Mesendoderm (in vitro differentiated cells): ENCODE measurements at regions not wholly inside any gene's neighbourhood (a gene's known extent, or its start where the extent isn't known, plus 50 kb on each side); places are given as distances from the start of the nearest gene placed in this dataset.
"Not testable (repeated sequence)": the region's sequence is repeated elsewhere in the genome, so short reads cannot be mapped to it uniquely, and the experiment has no call there.

Source experiments
- DNase-seq: peaks from one replicate; pipeline ENCODE4 v3.0.0; 2013
- H2AK5ac ChIP-seq: 2 replicates; pipeline ENCODE4 v1.6.1; 2013; ENCODE audit warnings: low read length, inconsistent platforms
- H2BK120ac ChIP-seq: 2 replicates; pipeline ENCODE4 v1.6.1; 2013; ENCODE audit warnings: low read depth, mild to moderate bottlenecking, low read length, moderate library complexity, mixed read lengths
- H2BK15ac ChIP-seq: replicated peaks from 2 replicates; pipeline ENCODE4 v1.6.1; 2013; ENCODE audit warnings: low read depth, mild to moderate bottlenecking, moderate library complexity
- H2BK5ac ChIP-seq: 2 replicates; pipeline ENCODE4 v1.6.1; 2013; ENCODE audit warnings: low read length, inconsistent platforms
- H3K18ac ChIP-seq: 2 replicates; pipeline ENCODE4 v1.6.1; 2013; ENCODE audit warnings: mild to moderate bottlenecking, low read length, mixed read lengths
- H3K23ac ChIP-seq: one replicate; pipeline ENCODE4 v1.6.1; 2013; ENCODE audit warnings: low read length
- H3K27ac ChIP-seq: 2 replicates; pipeline ENCODE4 v1.5.1; 2013; ENCODE audit warnings: low read depth, mild to moderate bottlenecking, inconsistent platforms, low read length, moderate library complexity
- H3K27me3 ChIP-seq: 2 replicates; pipeline ENCODE4 v1.6.1; 2013; ENCODE audit warnings: low read length, control low read depth, mild to moderate bottlenecking, inconsistent platforms; ENCODE audit not compliant: insufficient read depth, poor library complexity
- H3K36me3 ChIP-seq: 2 replicates; pipeline ENCODE4 v1.6.1; 2013; ENCODE audit warnings: low read length, inconsistent platforms; ENCODE audit not compliant: control insufficient read depth, insufficient read depth
- H3K4ac ChIP-seq: one replicate; pipeline ENCODE4 v1.6.1; 2013; ENCODE audit warnings: low read depth, mild to moderate bottlenecking, low read length, moderate library complexity
- H3K4me1 ChIP-seq: 2 replicates; pipeline ENCODE4 v1.6.1; 2013; ENCODE audit warnings: low read depth, low read length, inconsistent platforms; ENCODE audit not compliant: control insufficient read depth
- H3K4me2 ChIP-seq: 2 replicates; pipeline ENCODE4 v1.6.1; 2013; ENCODE audit warnings: low read length
- H3K4me3 ChIP-seq: 2 replicates; pipeline ENCODE4 v1.5.1; 2013; ENCODE audit warnings: mild to moderate bottlenecking, low read length
- H3K56ac ChIP-seq: one replicate; pipeline ENCODE4 v1.6.1; 2013; ENCODE audit warnings: low read length
- H3K79me1 ChIP-seq: 2 replicates; pipeline ENCODE4 v1.6.1; 2013; ENCODE audit warnings: low read length, inconsistent platforms
- H3K79me2 ChIP-seq: 2 replicates; pipeline ENCODE4 v1.6.1; 2013; ENCODE audit warnings: mild to moderate bottlenecking, low read length; ENCODE audit not compliant: control insufficient read depth, insufficient read depth
- H3K9ac ChIP-seq: 2 replicates; pipeline ENCODE4 v1.6.1; 2013; ENCODE audit warnings: low read length, inconsistent platforms
- H4K5ac ChIP-seq: one replicate; pipeline ENCODE4 v1.6.1; 2013; ENCODE audit warnings: low read length
- H4K8ac ChIP-seq: one replicate; pipeline ENCODE4 v1.6.1; 2013; ENCODE audit warnings: low read depth, mild to moderate bottlenecking, control low read depth, low read length, moderate library complexity
- WGBS: extraction: QIAGEN DNeasy Blood & Tissue Kit; methylation state at CpG from one replicate; pipeline ENCODE4 v1.1.7; 2013; ENCODE audit warnings: low lambda C conversion rate, missing lambda C conversion rate; ENCODE audit not compliant: insufficient coverage; ENCODE audit errors: extremely low coverage; 5-methylcytosine and 5-hydroxymethylcytosine counted together

DNA sequence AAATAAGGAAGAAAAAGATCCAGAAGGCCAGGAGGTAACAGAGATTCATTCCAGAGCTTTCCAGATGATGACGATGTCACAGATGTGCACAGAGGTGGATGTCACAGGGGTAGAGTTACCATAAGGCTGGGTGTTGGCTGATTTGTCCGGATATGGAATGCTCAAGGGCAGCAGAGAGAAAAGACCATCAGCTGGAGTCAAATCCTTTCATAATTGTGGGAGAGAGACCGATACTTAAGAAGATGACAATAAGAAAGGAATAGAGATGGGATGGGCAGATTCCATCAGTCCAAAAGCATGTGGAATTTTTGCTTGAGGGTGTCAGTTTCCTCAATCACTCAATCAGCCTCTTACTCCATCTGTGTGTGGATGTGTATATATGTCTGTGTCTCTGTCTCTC lies 150.4 kb downstream of the CENPC start:
- Histone ChIP-seq H3K18ac (no peak overlapping the region), H3K4me2 (no peak overlapping the region), H3K27me3 (no peaks in the 10 kb centered on the region), H2BK120ac (no peak overlapping the region), H3K79me1 (no peaks in the 10 kb centered on the region), H3K4me1 (no peaks in the 10 kb centered on the region), H3K79me2 (no peaks in the 10 kb centered on the region), H3K9ac (no peak overlapping the region), H3K27ac (no peak overlapping the region), H3K23ac (no peak overlapping the region), H3K56ac (no peak overlapping the region), H3K4me3 (no peak overlapping the region), H2BK15ac (no peak overlapping the region), H3K36me3 (no peaks in the 10 kb centered on the region), H2AK5ac (no peak overlapping the region), H4K8ac (no peak overlapping the region), H4K5ac (no peak overlapping the region), H3K4ac (no peak overlapping the region), H2BK5ac (no peak overlapping the region)
- no CpG with 5 or more reads among the region's 3 CpGs for WGBS
- DNase-seq = no peak

- H3K4ac ChIP-seq = no peak overlapping the region
- no peak overlapping the region for H3K18ac ChIP-seq
- no peak overlapping the region for H3K4me3 ChIP-seq
- H3K79me2 ChIP-seq = no peaks in the 10 kb centered on the region
- no peak overlapping the region for H4K8ac ChIP-seq
- no peak overlapping the region for H2AK5ac ChIP-seq
- no peak overlapping the region for H3K9ac ChIP-seq
- no peak overlapping the region for H2BK120ac ChIP-seq
- H4K5ac ChIP-seq = no peak overlapping the region
- H3K27me3 ChIP-seq = no peaks in the 10 kb centered on the region
- H3K23ac ChIP-seq = no peak overlapping the region
- no CpG with 5 or more reads among the region's 3 CpGs for WGBS
- no peak overlapping the region for H3K27ac ChIP-seq
- H3K79me1 ChIP-seq = no peaks in the 10 kb centered on the region
- H3K4me1 ChIP-seq = no peaks in the 10 kb centered on the region
- no peak overlapping the region for H2BK15ac ChIP-seq
- H3K56ac ChIP-seq = no peak overlapping the region
- DNase-seq = peak; percentile 37
- no peaks in the 10 kb centered on the region for H3K36me3 ChIP-seq
- H2BK5ac ChIP-seq = no peak overlapping the region
- H3K4me2 ChIP-seq = no peak overlapping the region
Measured at GRCh38 chr4:67393699-67394281, 151.5 kb downstream of the CENPC start.

DNA sequence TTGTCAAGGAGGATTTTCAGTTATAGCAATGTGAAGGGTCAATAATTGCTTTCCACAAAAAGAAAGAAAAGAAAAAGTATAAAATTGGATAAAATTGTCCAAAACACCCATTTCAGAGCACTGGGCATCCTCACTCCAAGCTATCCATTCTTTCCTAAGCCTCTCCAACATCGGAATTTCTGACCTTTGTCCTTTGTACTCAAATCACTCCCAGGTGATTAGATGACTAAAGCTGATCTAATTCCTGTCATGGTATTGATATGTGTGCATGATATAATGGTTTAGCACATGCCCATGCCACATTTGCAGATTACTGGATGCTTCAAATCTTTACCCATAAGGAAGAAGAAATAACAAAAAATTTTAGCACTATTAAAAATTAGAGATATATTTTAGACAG lies 152.3 kb downstream of the CENPC start:
- H3K4me2 ChIP-seq = no peak overlapping the region
- no peak overlapping the region for H3K4ac ChIP-seq
- no peak overlapping the region for H2BK15ac ChIP-seq
- no peak overlapping the region for H4K8ac ChIP-seq
- no peak overlapping the region for H2BK120ac ChIP-seq
- H3K79me2 ChIP-seq = no peaks in the 10 kb centered on the region
- H3K56ac ChIP-seq = no peak overlapping the region
- WGBS = no CpG with 5 or more reads among the region's 1 CpG
- H3K27ac ChIP-seq = no peak overlapping the region
- no peak overlapping the region for H3K18ac ChIP-seq
- no peak overlapping the region for H3K23ac ChIP-seq
- H3K4me1 ChIP-seq = no peaks in the 10 kb centered on the region
- H3K79me1 ChIP-seq = no peaks in the 10 kb centered on the region
- no peak overlapping the region for H4K5ac ChIP-seq
- H2BK5ac ChIP-seq = no peak overlapping the region
- H3K4me3 ChIP-seq = no peak overlapping the region
- DNase-seq = no peak
- no peak overlapping the region for H3K9ac ChIP-seq
- H3K27me3 ChIP-seq = no peaks in the 10 kb centered on the region
- H2AK5ac ChIP-seq = no peak overlapping the region
- H3K36me3 ChIP-seq = no peaks in the 10 kb centered on the region

DNA sequence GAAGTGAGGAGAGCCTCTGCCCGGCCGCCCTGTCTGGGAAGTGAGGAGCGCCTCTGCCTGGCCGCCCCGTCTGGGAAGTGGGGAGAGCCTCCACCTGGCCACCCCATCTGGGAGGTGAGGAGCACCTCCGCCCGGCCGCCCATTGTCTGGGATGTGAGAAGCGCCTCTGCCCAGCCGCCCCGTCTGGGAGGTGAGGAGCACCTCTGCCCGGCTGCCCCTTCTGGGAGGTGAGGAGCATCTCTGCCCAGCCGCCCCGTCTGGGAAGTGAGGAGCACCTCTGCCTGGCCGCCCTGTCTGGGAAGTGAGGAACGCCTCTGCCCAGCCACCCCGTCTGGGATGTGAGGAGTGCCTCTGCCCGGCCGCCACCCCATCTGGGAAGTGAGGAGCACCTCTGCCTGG lies 163.9 kb downstream of the CENPC start:
- not testable (repeated sequence) for H3K18ac ChIP-seq, H2BK120ac ChIP-seq, H3K56ac ChIP-seq, H2BK5ac ChIP-seq, H3K4me3 ChIP-seq, H3K79me1 ChIP-seq, H3K4ac ChIP-seq, H3K36me3 ChIP-seq, H3K27ac ChIP-seq, DNase-seq, H2BK15ac ChIP-seq, H2AK5ac ChIP-seq, H3K27me3 ChIP-seq, H3K4me1 ChIP-seq, H4K8ac ChIP-seq, H3K79me2 ChIP-seq, H4K5ac ChIP-seq, H3K23ac ChIP-seq, H3K9ac ChIP-seq, H3K4me2 ChIP-seq
- no CpG with 5 or more reads among the region's 19 CpGs for WGBS

DNA sequence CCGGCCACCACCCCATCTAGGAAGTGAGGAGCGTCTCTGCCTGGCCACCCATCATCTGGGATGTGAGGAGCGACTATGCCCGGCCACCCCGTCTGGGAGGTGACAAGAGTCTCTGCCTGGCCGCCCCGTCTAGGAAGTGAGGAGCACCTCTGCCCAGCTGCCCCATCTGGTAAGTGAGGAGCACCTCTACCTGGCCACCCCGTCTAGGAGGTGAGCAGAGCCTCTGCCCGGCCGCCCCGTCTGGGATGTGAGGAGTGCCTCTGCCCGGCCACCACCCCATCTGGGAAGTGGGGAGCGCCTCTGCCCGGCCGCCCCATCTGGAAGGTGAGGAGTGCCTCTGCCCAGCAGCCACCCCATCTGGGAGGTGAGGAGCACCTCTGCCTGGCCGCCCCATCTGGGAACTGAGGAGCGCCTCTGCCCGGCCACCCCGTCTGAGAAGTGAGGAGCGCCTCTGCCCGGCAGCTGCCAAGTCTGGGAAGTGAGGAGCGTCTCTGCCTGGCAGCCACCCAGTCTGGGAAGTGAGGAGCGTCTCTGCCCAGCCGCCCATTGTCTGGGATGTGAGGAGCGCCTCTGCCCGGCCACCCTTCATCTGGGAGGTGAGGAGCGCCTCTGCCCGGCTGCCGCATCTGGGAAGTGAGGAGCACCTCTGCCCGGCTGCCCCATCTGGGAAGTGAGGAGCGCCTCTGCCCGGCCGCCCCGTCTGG lies 164.4 kb downstream of the CENPC start:
- H3K23ac ChIP-seq, H3K36me3 ChIP-seq, H2BK5ac ChIP-seq, H2AK5ac ChIP-seq, H3K79me1 ChIP-seq, H3K4ac ChIP-seq, H2BK120ac ChIP-seq, H4K5ac ChIP-seq, H3K4me1 ChIP-seq, H3K9ac ChIP-seq, H3K4me3 ChIP-seq, H3K27ac ChIP-seq, H3K18ac ChIP-seq, H3K79me2 ChIP-seq, H2BK15ac ChIP-seq, H4K8ac ChIP-seq, H3K4me2 ChIP-seq, H3K27me3 ChIP-seq, H3K56ac ChIP-seq, DNase-seq: not testable (repeated sequence)
- no CpG with 5 or more reads among the region's 34 CpGs for WGBS

DNA sequence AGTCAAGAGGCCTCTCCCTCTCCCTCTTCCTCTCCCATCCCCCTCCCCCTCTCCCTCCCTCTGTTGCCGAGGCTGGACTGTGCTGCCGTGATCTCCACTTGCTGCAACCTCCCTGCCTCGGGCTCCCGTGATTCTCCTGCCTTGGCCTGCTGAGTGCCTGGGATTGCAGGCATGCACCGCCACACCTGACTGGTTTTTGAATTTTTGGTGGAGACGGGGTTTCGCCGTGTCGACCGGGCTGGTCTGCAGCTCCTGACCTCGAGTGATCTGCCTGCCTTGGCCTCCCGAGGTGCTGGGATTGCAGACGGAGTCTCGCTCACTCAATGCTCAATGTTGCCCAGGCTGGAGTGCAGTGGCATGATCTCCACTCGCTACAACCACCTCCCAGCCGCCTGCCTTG lies 165.1 kb downstream of the CENPC start:
- Histone ChIP-seq H3K9ac (no peak overlapping the region), H4K8ac (no peak overlapping the region), H3K23ac (no peak overlapping the region), H2BK120ac (no peak overlapping the region), H3K79me1 (no peaks in the 10 kb centered on the region), H3K18ac (no peak overlapping the region), H3K4me3 (no peak overlapping the region), H3K27ac (no peak overlapping the region), H3K79me2 (no peaks in the 10 kb centered on the region), H2BK5ac (no peak overlapping the region), H4K5ac (no peak overlapping the region), H3K56ac (no peak overlapping the region), H3K27me3 (no peaks in the 10 kb centered on the region), H3K4ac (no peak overlapping the region), H3K4me1 (no peaks in the 10 kb centered on the region), H3K36me3 (no peaks in the 10 kb centered on the region), H2BK15ac (no peak overlapping the region), H2AK5ac (no peak overlapping the region), H3K4me2 (no peak overlapping the region)
- no peak for DNase-seq
- WGBS = no CpG with 5 or more reads among the region's 16 CpGs
